LoVo (cell line): ENCODE measurements at regions not wholly inside any gene's neighbourhood (a gene's known extent, or its start where the extent isn't known, plus 50 kb on each side); places are given as distances from the start of the nearest gene placed in this dataset.
"Not testable (repeated sequence)": the region's sequence is repeated elsewhere in the genome, so short reads cannot be mapped to it uniquely, and the experiment has no call there.

Experiments
- DNase-seq: peaks from one replicate; pipeline ENCODE4 v3.0.0-alpha.2; 2016; ENCODE audit warnings: low spot score

- not testable (repeated sequence) for DNase-seq
These were observed 149.7 kb upstream of the POF1B start for GRCh38 chrX:85529141-85529540.

GRCh38 chrX:85517994-85518718, 138.7 kb upstream of the POF1B start:
- DNase-seq, result no peak

- DNase-seq, result peak; percentile 44
These were observed 136.7 kb upstream of the POF1B start for GRCh38 chrX:85516131-85516530.

GRCh38 chrX:85506871-85507270, 127.4 kb upstream of the POF1B start:
- no peak for DNase-seq

- no peak for DNase-seq
These were observed 126.3 kb upstream of the POF1B start for GRCh38 chrX:85505801-85506200.

GRCh38 chrX:85504381-85504780, 124.9 kb upstream of the POF1B start:
- no peak for DNase-seq

GRCh38 chrX:85503258-85504158, 124.0 kb upstream of the POF1B start:
- DNase-seq, result peak; percentile 32

- no peak for DNase-seq
These were observed 121.9 kb upstream of the POF1B start for GRCh38 chrX:85501349-85501748.

GRCh38 chrX:85499400-85499799, 119.9 kb upstream of the POF1B start:
- no peak for DNase-seq

- no peak for DNase-seq
These were observed 114.4 kb upstream of the POF1B start for GRCh38 chrX:85493821-85494220.

GRCh38 chrX:85454295-85454694, 74.8 kb upstream of the POF1B start:
- no peak for DNase-seq

- no peak for DNase-seq
These were observed 65.1 kb upstream of the POF1B start for GRCh38 chrX:85444613-85445012.
